ENCODE measurements at regions not wholly inside any gene's neighbourhood (a gene's known extent, or its start where the extent isn't known, plus 50 kb on each side); places are given as distances from the start of the nearest gene placed in this dataset.
"Not testable (repeated sequence)": the region's sequence is repeated elsewhere in the genome, so short reads cannot be mapped to it uniquely, and the experiment has no call there.

DNA sequence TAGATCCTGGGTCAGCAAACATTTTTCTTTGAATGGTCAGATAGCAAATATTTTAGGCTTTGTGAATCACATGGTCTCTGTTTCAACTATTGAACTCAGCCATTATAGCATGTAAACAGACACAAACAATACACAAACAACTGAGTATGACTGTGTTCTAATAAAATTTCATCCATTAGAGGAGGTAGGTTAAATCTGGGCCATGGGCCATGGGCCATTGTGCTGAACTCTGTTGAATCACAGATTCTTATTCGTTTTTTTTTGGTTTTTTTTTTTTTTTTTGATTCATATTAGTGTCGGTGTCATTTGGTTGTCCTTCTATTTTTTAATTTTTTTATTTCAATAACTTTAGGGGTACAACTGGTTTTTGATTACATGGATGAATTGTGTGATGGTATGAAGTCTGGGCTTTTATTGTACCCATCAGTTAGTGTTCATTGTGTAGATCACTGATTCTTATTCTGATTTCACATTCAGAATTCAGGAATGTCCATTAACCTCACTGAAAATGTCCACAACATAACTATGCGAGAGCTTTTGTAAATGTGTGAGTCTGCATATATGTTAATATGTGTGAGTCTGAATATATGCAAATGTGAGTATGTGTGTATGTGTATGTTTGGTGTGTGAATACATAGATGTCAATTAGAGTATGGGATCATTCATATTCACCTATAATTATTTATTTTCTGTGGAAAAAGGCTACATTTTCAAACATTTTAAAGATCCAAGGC, 443.7 kb upstream of the GRM3 start:
- DNase-seq: no peak

GRCh38 chr7:86190351-86190750, 453.4 kb upstream of the GRM3 start:
- no peak for DNase-seq

- no peak for DNase-seq
These were observed 462.2 kb upstream of the GRM3 start for GRCh38 chr7:86181474-86181873.

DNA sequence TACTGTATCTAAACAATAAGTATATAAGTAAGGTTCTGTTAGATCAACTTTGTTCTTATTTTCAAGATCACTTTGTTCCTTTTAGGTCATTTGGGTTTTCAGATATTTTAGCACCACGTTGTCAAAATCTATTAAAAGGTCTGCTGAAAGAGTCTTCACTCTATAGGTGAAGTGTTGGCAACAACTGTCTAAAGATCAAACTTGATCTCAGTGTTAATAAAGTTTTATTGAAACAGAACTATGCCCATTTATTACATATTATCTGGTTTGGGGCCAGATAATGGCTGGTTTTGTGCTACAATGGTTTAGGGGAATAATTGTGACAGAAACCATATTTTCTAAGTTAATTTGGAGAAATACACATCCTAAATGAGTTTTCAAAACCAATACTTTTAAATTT, 478.9 kb upstream of the GRM3 start:
- DNase-seq: no peak

- no peak for DNase-seq
These were observed 485.6 kb upstream of the GRM3 start for GRCh38 chr7:86158111-86158510.

- DNase-seq: no peak
These were observed 488.1 kb upstream of the GRM3 start for GRCh38 chr7:86155623-86156022.

DNA sequence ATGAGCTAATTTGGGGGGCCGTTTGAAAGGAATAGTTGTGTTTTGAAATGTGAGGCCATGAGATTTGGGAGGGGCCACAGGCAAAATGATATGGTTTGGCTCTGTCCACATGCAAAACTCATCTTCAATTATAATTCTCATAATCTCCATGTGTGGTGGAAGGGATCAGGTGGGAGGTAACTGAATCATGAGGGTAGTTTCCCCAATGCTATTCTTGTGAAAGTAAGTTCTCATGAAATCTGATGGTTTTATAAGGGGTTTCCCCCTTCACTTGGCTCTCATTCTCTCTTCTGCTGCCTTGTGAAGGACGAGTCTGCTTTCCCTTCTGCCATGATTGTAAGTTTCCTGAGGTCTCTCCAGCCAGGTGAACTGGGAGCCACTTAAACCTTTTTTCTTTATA, 490.8 kb upstream of the GRM3 start:
- DNase-seq: no peak

DNA sequence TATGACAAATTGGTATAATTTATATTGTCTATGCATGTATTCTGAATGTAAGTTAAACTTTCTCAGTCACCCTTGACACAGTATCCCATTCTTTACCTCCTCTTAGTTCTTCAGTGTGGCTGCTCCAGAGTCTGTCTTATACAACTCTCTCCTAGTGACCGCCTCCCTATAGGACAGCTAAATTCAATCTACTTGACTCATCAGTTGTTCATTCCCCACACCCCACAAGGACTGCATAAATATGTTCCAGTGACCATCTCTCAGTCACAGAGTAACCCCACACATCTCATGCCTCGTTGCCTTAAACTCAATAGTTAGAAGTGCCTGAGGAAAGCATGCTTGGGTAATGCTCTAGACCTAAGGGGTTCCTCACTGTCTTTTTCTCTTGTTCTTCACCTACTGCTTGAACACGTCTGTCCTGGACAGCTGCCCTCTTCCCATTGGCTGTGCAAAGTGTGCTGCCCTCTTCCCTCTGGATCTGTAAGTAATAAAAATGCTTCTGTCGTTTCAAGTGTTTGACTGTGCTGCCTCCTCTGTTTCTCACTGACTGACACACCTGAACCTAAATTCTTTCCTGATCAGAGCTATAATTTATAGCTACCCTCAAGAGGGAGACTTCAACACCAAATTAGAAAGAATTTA, 494.6 kb upstream of the GRM3 start:
- peak in 1 of 3 experiments; percentile 17 for DNase-seq

DNA sequence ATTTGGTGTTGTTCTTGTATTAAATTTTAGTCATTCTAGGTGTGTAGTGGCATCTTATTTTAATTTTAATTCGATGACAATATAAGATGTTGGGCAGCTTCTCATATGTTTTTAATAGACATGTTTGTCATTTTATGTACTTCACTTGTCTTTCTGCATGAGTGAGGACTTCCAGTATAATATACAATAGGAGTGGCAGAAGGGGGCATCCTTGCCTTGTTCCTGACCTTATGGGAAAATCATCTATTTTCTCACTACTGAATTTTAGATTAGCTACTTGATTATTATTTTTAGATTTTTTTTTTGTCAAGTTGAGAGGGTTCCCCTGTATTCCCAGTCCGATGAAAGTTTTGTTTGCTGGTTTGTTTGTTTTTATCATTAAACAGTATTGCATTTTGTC, 495.2 kb upstream of the GRM3 start:
- DNase-seq: no peak

- no peak for DNase-seq
These were observed 506.4 kb upstream of the GRM3 start for GRCh38 chr7:86137343-86137742.

- no peak for DNase-seq
These were observed 513.4 kb upstream of the GRM3 start for GRCh38 chr7:86130268-86130667.

GRCh38 chr7:86123476-86123875, 520.2 kb upstream of the GRM3 start:
- DNase-seq: no peak

DNA sequence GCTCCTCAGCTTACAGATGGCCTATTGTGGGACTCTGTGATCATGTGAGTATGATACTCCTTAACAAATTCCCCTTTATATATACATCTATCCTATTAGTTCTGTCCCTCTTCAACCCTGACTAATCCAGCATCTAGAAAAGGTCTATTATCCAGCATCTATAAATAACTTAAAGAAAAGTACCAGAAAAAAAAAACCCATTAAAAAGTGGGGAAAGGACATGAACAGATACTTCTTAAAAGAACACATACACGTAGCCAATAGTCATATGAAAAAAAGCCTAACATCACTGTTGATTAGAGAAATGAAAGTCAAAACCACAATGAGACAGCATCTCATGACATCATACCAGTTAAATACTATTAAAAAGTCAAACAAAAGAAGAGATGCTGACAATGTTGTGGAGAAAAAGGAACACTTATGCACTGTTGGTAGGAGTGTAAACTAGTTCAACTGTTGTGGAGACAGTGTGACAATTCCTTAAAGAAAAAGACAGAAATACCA, 549.5 kb upstream of the GRM3 start:
- DNase-seq: no peak

DNA sequence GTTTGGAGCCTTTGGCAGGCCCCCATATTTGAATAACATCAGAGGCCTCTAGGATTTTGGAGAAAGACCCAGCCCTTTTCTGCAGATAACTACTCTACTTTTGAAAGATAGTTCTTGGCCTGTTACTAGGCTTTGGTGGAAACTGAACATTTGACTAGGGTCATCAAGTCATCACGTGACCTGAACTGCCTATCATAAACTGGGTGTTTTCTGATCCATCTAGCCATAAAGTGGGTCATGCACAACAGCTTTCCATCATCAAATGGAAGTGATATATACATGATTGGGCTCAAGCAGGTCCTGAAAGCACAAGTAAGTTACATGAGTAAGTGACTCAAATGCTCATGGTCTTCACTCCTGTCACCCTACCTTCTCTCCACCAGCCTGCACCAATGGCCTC, 552.3 kb upstream of the GRM3 start:
- DNase-seq: no peak

DNA sequence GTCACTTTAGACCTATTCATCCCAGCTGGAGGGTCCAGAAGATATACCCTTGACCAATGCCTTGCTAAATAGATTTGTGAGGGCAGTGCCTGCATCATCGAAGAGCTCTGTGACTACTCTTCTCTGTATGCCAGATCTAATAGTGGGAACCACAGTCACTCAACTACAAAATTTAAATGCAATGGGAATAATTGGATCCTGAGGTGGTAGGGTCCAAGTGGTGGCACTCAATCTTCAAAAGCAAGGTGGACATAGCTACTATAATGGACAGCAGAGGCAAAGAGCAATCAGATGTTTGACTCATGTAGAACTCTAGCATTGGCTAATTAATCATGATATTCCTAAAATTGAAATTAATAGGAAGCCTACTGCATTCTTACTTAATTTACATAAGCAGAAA, 554.3 kb upstream of the GRM3 start:
- DNase-seq: no peak

- not testable (repeated sequence) for DNase-seq
These were observed 579.1 kb upstream of the GRM3 start for GRCh38 chr7:86064572-86064971.

DNA sequence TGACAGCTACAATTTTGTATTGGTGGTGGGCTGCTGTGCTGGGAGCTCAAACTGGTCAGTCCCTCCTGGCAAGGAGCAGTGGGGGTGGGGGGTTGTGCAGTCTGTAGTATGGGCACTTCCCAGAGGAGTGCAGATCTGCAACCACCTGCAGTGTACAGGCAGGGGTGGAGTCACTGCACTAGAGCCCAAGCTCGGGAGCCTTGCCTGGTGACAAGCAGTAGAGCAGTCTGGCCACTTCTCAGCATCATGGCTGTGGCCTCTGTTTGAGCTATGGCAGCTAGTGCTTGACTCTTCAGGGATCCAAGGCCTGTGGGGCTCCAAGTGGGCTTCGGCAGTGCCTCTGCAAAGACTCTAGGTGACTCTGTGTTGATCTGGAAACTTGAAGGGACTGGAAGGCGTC, 585.1 kb upstream of the GRM3 start:
- no peak for DNase-seq

- no peak for DNase-seq
These were observed 592.8 kb upstream of the GRM3 start for GRCh38 chr7:86050918-86051317.

- no peak for DNase-seq
These were observed 593.8 kb upstream of the GRM3 start for GRCh38 chr7:86049910-86050309.

DNA sequence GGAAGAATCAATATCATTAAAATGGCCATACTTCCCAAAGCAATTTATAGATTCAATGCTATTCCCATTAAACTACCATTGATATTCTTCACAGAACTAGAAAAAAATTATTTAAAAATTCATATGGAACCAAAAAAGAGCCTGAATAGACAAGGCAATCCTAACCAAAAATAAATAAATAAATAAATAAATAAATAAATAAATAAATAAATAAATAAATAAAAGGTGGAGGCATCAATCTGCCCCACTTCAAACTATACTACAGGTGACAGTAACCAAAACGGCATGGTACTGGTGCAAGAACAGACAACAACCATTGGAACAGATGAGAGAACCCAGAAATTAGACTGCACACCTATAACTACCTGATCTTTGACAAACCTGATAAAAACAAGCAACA, 598.5 kb upstream of the GRM3 start:
- not testable (repeated sequence) for DNase-seq

GRCh38 chr7:86025807-86026206, 617.9 kb upstream of the GRM3 start:
- no peak for DNase-seq

DNA sequence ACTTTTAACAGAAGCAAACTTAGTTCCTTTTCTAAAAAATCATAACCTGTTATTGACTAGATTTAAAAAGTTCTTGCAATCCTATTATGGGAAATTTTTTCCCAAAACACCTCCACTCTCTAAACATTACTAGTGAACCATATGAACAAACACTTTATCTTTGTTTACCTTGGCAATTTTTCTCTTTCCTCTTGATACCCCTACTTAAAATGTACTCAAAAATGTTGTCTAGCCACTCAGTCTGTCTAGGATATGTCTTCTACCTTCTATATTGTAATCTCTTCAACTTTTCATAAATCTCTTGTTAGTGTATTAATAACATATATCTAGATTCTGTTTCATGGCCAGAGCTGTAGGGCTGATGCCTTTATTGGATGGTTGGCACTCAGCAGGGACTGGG, 630.0 kb upstream of the GRM3 start:
- DNase-seq: peak in 1 of 3 experiments; percentile 16

DNA sequence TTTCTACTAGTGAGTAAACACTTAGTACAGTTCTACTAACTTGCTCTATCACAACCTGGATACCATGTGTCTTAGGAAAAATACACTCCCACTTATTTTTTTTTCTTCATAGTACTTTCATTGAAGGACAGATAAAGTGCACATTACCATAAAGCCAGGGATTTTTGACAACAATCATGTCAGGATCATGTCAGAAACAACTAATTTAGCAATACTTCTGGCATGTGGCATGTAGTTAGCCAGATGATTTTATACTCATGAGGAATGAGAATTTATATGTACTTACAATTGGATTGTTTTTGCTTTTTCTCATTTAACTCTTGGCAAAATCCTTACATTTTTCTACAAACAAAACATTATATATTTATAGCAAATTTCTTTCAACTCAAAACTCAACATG, 630.7 kb upstream of the GRM3 start:
- DNase-seq: no peak

- no peak for DNase-seq
These were observed 634.8 kb upstream of the GRM3 start for GRCh38 chr7:86008898-86009297.

DNA sequence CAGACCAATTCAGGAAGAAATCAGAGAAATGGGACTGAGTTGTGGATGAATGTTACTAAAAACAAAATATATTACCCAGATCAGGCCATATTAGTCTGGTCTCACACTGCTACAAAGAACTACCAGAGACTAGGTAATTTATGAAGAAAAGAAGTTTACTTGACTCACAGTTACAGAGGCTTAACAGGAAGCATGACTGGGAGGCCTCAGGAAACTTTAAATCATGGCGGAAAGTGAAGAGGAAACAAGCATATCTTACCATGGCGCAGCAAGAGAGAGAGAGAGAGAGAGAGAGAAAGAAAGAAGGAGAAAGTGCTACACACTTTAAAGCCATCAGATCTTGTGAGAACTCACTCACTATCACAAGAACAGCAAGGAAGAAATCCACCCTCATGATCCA, 636.8 kb upstream of the GRM3 start:
- DNase-seq: no peak
